ENCODE measurements at regions not wholly inside any gene's neighbourhood (a gene's known extent, or its start where the extent isn't known, plus 50 kb on each side); places are given as distances from the start of the nearest gene placed in this dataset.

DNA sequence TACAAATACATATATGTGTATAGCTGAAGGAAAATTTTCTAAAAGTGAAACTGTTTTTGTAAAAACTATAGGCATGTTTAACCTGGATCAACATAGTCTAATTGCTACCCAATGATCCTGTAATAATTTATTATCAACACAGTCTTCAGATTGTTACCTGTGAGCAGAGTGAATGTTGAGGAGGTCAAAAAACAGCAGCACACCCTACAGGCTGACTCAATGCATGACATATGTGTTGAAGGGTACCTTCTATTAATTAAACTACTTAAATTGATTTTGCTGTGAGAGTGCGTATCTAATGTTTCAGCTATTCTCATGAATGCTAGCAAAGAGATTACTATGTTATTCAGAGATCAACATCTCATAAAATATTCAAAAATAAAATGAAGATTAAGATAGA, 411.4 kb downstream of the TNS3 start:
- TF ChIP-seq, protein P1, sequence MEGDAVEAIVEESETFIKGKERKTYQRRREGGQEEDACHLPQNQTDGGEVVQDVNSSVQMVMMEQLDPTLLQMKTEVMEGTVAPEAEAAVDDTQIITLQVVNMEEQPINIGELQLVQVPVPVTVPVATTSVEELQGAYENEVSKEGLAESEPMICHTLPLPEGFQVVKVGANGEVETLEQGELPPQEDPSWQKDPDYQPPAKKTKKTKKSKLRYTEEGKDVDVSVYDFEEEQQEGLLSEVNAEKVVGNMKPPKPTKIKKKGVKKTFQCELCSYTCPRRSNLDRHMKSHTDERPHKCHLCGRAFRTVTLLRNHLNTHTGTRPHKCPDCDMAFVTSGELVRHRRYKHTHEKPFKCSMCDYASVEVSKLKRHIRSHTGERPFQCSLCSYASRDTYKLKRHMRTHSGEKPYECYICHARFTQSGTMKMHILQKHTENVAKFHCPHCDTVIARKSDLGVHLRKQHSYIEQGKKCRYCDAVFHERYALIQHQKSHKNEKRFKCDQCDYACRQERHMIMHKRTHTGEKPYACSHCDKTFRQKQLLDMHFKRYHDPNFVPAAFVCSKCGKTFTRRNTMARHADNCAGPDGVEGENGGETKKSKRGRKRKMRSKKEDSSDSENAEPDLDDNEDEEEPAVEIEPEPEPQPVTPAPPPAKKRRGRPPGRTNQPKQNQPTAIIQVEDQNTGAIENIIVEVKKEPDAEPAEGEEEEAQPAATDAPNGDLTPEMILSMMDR (IDR thresholded peaks at IDR 0.05), result peak in 1 of 5 experiments; percentile 4
- TF ChIP-seq POLR2A (IDR thresholded peaks at IDR 0.05), result no peak
- no peak for TF ChIP-seq EP300 (IDR thresholded peaks at IDR 0.05)
